22Rv1 (cell line): ENCODE measurements at regions not wholly inside any gene's neighbourhood (a gene's known extent, or its start where the extent isn't known, plus 50 kb on each side); places are given as distances from the start of the nearest gene placed in this dataset.

Experiments used
- CTCF ChIP-seq: fragments of 450-650 bp; IDR thresholded peaks from 2 replicates; pipeline ENCODE4 v1.5.1; 2017; ENCODE audit warnings: mild to moderate bottlenecking
- ZFX ChIP-seq: fragments of 450-650 bp; IDR thresholded peaks from 2 replicates; pipeline ENCODE4 v1.6.1; 2017; ENCODE audit warnings: antibody characterized with exemption, borderline replicate concordance

GRCh38 chr3:13141991-13142412, 68.8 kb upstream of the IQSEC1 start:
- TF ChIP-seq CTCF, result no peak
- no peak for TF ChIP-seq ZFX
